KOPT-K1 (cell line): ENCODE measurements at regions not wholly inside any gene's neighbourhood (a gene's known extent, or its start where the extent isn't known, plus 50 kb on each side); places are given as distances from the start of the nearest gene placed in this dataset.

Experiments used
- H3K27ac ChIP-seq: fragments of 200-600 bp; sonication (generic); 2 replicates; pipeline ENCODE4 v1.5.1; 2016; ENCODE audit warnings: antibody characterized with exemption, mild to moderate bottlenecking, low read depth, low read length; ENCODE audit not compliant: poor library complexity, severe bottlenecking
- H3K36me3 ChIP-seq: fragments of 200-600 bp; sonication (generic); 2 replicates; pipeline ENCODE4 v1.5.1; 2017; ENCODE audit warnings: antibody characterized with exemption, mild to moderate bottlenecking, low read length, moderate library complexity; ENCODE audit not compliant: insufficient read depth
- H3K9me3 ChIP-seq: fragments of 200-600 bp; sonication (generic); 2 replicates; pipeline ENCODE4 v1.5.1; 2017; ENCODE audit warnings: antibody characterized with exemption, low read length, mild to moderate bottlenecking; ENCODE audit not compliant: insufficient read depth, poor library complexity, severe bottlenecking

GRCh38 chr2:65500310-65501040 lies 68.1 kb upstream of the SPRED2 start:
- H3K27ac ChIP-seq: no peak overlapping the region
- H3K36me3 ChIP-seq: no peaks in the 10 kb centered on the region
- H3K9me3 ChIP-seq: no peaks in the 10 kb centered on the region

- H3K27ac ChIP-seq: no peak overlapping the region
- no peaks in the 10 kb centered on the region for H3K36me3 ChIP-seq
- no peaks in the 10 kb centered on the region for H3K9me3 ChIP-seq
Observed at GRCh38 chr2:65499216-65499615, 66.8 kb upstream of the SPRED2 start.

- Histone ChIP-seq H3K36me3 (no peaks in the 10 kb centered on the region), H3K9me3 (no peaks in the 10 kb centered on the region), H3K27ac (no peak overlapping the region)
Observed at GRCh38 chr2:65498396-65498795, 66.0 kb upstream of the SPRED2 start.

DNA sequence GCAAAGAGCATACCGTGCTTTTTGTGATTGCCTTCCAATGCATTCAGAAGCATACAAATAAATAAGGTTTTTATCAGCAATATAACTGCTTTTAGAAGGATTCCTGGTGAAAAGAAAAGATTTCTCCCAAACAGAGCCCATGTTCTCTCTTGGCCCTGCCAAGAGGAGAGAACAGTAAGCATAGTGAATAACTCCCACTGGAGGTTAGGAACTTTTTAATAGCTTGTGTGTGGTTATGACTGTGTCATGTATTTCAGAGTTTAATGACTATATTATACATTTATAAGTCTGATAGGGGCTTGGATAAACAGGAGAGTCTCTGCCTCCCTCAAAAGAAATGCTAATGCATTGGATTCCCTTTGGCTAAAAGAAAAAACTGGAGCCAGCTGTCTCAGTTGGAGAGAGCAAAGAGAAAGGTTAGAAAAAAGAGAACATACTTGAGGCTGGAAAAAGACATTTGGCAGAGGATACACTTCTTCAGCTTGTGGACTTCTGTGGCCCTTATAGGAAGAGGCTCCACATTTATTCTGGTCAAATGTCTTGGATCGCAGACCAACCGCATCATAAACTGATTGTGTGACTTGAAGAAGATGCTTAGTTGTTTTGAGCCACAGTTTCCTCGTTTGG lies 63.0 kb upstream of the SPRED2 start:
- H3K27ac ChIP-seq: no peak overlapping the region
- no peaks in the 10 kb centered on the region for H3K9me3 ChIP-seq
- no peaks in the 10 kb centered on the region for H3K36me3 ChIP-seq

- Histone ChIP-seq H3K9me3 (peaks cover under 1% of the 10 kb centered on the region), H3K27ac (no peak overlapping the region), H3K36me3 (no peaks in the 10 kb centered on the region)
Observed at GRCh38 chr2:65494078-65494477, 61.7 kb upstream of the SPRED2 start.

DNA sequence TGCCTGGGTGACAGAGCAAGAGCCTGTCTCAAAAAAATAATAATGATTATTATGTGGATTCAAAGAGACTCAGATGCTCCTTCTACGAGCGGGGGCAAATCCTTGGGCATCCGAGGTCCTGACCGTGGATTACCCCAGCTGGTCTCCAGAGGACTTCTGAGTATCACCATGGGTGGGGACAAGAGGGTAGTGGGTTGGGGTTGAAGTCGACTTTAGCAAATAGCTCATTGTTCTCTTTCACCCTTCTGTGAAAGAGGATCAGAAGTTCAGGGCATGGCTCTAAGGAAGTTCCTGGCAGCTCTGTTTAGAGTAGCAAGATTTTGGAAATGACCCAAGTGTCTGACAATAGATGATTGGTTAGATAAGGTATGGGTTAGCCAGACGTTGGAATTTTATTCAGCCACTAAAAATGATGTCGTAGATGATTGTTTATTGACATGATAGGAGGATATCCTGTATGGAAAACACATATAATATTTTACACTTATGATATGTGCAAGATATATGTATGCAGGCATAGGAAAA lies 59.0 kb upstream of the SPRED2 start:
- H3K27ac ChIP-seq: no peak overlapping the region
- no peaks in the 10 kb centered on the region for H3K36me3 ChIP-seq

DNA sequence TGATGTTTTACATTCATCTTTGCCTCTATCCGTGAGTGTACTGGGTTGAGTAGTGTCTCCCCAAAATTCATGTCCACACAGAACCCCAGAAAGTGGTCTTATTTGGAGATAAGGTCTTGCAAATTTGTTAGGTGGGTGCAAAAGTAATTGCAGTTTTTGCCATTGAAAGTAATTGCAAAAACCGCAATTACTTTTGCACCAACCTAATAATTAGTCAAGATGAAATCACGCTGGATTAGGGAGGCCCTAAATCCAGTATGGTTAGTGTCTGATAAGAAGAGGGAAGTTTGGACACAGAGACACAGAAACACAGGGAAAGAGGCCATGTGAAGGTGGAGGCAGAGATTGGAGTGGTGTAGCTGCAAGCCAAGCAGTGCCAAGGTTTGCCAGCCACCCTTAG lies 57.8 kb upstream of the SPRED2 start:
- Histone ChIP-seq H3K9me3 (peaks cover 7% of the 10 kb centered on the region), H3K27ac (no peak overlapping the region), H3K36me3 (no peaks in the 10 kb centered on the region)

More for the DNA sequence above, 59.0 kb upstream of the SPRED2 start:
- peaks cover 7% of the 10 kb centered on the region for H3K9me3 ChIP-seq

DNA sequence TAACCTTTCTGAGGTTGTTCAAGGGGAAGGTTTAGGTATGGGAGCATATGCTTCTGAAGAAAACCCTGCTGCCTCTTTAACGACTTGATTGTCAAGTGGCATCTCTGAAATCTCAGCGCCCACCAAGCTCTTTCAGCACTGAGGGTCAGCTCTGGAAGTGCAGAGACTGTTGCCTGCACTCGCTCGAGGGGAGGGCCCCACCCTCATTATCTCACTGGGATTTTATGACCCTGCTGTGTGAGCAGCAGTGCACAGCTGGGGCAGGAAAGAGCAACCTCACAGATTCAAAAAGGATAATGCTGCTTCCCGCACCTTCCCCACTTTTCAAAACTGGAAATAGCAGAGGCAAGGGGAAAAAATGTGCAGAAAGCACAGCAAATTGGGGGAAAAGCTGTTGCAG lies 56.9 kb upstream of the SPRED2 start:
- peaks cover 7% of the 10 kb centered on the region for H3K9me3 ChIP-seq
- no peaks in the 10 kb centered on the region for H3K36me3 ChIP-seq
- no peak overlapping the region for H3K27ac ChIP-seq

DNA sequence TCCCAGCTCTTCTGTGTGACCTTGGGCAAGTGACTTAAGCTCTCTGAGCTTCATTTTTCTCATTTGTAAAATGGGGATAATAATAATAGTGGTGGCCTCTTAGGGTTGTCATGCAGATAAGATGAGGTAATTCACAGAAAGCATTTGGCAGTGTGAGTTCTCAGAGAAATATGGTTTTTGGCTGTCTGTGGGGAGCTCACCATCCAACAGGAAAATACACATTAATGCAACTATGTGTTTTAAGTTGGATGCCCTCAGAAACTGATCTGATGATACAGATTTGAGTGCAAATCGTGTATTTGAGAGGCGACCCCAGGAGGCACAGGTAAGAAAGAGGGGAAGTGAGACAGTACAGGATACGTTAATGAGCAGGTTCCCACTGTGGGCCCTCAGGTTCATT lies 56.1 kb upstream of the SPRED2 start:
- Histone ChIP-seq H3K36me3 (no peaks in the 10 kb centered on the region), H3K9me3 (peaks cover 7% of the 10 kb centered on the region), H3K27ac (no peak overlapping the region)

GRCh38 chr2:65487404-65487803 lies 55.0 kb upstream of the SPRED2 start:
- no peak overlapping the region for H3K27ac ChIP-seq
- H3K9me3 ChIP-seq: peaks cover 7% of the 10 kb centered on the region
- no peaks in the 10 kb centered on the region for H3K36me3 ChIP-seq

GRCh38 chr2:65486802-65487201 lies 54.4 kb upstream of the SPRED2 start:
- H3K27ac ChIP-seq: no peak overlapping the region
- H3K36me3 ChIP-seq: no peaks in the 10 kb centered on the region
- peaks cover 7% of the 10 kb centered on the region for H3K9me3 ChIP-seq

DNA sequence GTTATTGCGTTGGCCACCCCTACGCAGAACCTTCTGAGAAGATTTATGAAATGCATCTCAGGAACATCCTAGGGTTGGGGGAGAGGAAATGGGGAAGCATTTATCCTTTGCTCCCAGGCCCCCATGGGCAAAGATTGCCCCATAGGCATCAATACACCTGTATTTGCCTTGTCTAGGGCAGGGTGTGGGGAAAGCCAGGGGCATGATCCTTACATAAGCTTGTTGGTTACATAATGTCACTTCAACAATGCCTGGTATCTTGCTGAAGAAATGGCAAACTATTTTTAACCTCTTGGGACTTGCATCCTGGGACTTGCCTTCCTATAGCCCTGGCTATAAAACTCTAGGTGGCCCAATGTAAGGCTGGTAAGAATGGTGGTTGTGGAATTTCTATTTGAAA lies 53.9 kb upstream of the SPRED2 start:
- Histone ChIP-seq H3K27ac (no peak overlapping the region), H3K36me3 (no peaks in the 10 kb centered on the region), H3K9me3 (peaks cover 7% of the 10 kb centered on the region)

- Histone ChIP-seq H3K27ac (no peak overlapping the region), H3K36me3 (no peaks in the 10 kb centered on the region), H3K9me3 (peaks cover 7% of the 10 kb centered on the region)
Observed at GRCh38 chr2:65485839-65486238, 53.4 kb upstream of the SPRED2 start.

DNA sequence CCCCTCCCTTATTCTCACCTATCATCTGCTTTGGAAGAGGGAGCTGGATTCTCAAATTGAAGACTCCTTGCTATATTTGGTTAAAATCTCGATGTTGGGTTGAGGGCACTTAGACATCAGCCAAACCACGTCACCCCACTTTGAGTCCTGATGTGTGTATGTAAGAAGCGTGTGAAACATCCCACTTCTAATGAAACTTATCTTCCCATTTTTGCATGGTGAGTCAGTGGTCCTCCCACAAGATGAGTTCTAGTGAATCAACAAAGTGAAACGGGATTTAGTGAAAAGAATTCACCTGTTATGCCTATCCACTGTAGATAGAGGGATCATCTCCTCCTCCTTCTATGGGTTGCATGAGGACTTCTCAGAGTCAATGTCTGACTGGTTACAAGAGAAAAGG lies 51.4 kb upstream of the SPRED2 start:
- Histone ChIP-seq H3K36me3 (no peaks in the 10 kb centered on the region), H3K27ac (no peak overlapping the region), H3K9me3 (peaks cover 3% of the 10 kb centered on the region)

DNA sequence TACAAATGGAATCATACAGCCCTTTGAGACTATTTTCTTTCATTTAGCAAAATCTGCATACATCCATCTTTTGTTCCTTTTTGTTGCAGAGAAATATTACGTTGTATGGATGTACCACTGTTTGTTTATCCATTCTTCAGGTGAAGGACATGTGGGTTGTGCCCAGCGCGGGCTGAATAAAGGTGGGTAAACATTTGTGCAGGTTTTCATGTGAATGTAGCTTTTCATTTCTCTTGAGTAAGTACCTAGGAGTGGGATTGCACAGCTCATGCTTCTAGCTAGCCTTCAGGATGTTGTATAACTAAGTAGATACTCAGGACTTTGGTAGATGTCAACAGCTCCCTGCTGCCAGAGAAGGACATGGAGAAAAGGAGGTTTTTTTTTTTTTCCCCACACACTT lies 50.6 kb upstream of the SPRED2 start:
- Histone ChIP-seq H3K27ac (no peak overlapping the region), H3K9me3 (no peaks in the 10 kb centered on the region), H3K36me3 (no peaks in the 10 kb centered on the region)
